HCT116 (cell line): ENCODE measurements at regions not wholly inside any gene's neighbourhood (a gene's known extent, or its start where the extent isn't known, plus 50 kb on each side); places are given as distances from the start of the nearest gene placed in this dataset.

Experiments used
- ATAC-seq: fragments of 200-7000 bp; cut with Tn5 transposase; 2 replicates; pipeline ENCODE4 v1.9.1; 2020; ENCODE audit warnings: mild to moderate bottlenecking, moderate library complexity
- BruUV-seq: library from RNA; stranded (reverse); fragments of 400-500 nt; replicated peaks from 2 replicates; lab custom pipeline; 2021; lab: Mats Ljungman, UMichigan
- CTCF ChIA-PET: fragments of 300-600 bp; sonication (Branson Sonifier 250); formaldehyde crosslinking; loops from one replicate; lab custom pipeline; 2021; ENCODE audit warnings: antibody characterized with exemption; lab: Charles Lee
- POLR2A ChIA-PET: fragments of 300-600, 350-600 bp; sonication (Branson Sonifier 250); formaldehyde crosslinking; loops from one replicate; lab custom pipeline; 2021; ENCODE audit warnings: antibody characterized with exemption; lab: Charles Lee
- RAD21 ChIA-PET, 2 experiments: fragments of 300-600 bp; sonication (Branson Sonifier 250); formaldehyde crosslinking; loops; one replicate each; lab custom pipeline; 2023; ENCODE audit warnings: low total read pairs in 2 of 2; ENCODE audit not compliant: uncharacterized antibody in 2 of 2, unreplicated experiment in 2 of 2, low non-redundant PET in 1 of 2; lab: Charles Lee
- DNase-seq: peaks from one replicate; pipeline ENCODE4 v3.0.0-alpha.2; 2010; ENCODE audit warnings: low read depth, low spot score
- H2AFZ ChIP-seq: fragments of 200-600 bp; shearing (Covaris generic), sonication (generic); 2 replicates; pipeline ENCODE4 v1.6.1; 2017; ENCODE audit warnings: low read depth, mixed run types, mixed read lengths, antibody characterized with exemption, low read length; ENCODE audit not compliant: poor library complexity, severe bottlenecking
- H3K27ac ChIP-seq: 2 replicates; pipeline ENCODE4 v1.5.1; 2012; ENCODE audit warnings: low read depth, low read length
- H3K27me3 ChIP-seq: fragments of 200-600 bp; sonication (generic); 2 replicates; pipeline ENCODE4 v1.6.1; 2016; ENCODE audit warnings: mixed run types, low read length, mixed read lengths; ENCODE audit not compliant: insufficient read depth
- H3K36me3 ChIP-seq, 2 experiments: fragments of 200-500 bp in 1 of 2; fragments of 200-600 bp in 1 of 2; sonication (Bioruptor generic) in 1 of 2; sonication (generic) in 1 of 2; 2 replicates each; pipeline versions ENCODE4 v1.5.1 to v1.6.1; 2014 to 2016; ENCODE audit warnings: low read length in 2 of 2, inconsistent platforms in 1 of 2, mixed read lengths in 1 of 2, mixed run types in 1 of 2; ENCODE audit not compliant: insufficient read depth in 2 of 2, control insufficient read depth in 1 of 2
- H3K4me1 ChIP-seq, 2 experiments: fragments of 200-600 bp in 1 of 2; sonication (generic) in 1 of 2; 2 replicates each; pipeline versions ENCODE4 v1.5.1 to v1.6.1; 2012 to 2017; ENCODE audit warnings: low read length in 2 of 2, inconsistent platforms in 1 of 2, mild to moderate bottlenecking in 1 of 2, mixed read lengths in 1 of 2, mixed run types in 1 of 2, moderate library complexity in 1 of 2; ENCODE audit not compliant: insufficient read depth in 2 of 2, control insufficient read depth in 1 of 2
- H3K4me2 ChIP-seq: fragments of 200-600 bp; sonication (generic); 2 replicates; pipeline ENCODE4 v1.6.1; 2017; ENCODE audit warnings: mixed run types, low read length, mixed read lengths
- H3K4me3 ChIP-seq, 2 experiments: fragments of 200-600 bp in 1 of 2; sonication (generic) in 1 of 2; replicated peaks in 1 of 2; 2 replicates each; pipeline ENCODE4 v1.5.1; 2011 to 2016; ENCODE audit warnings: low read length in 2 of 2, control low read depth in 1 of 2, low read depth in 1 of 2, mild to moderate bottlenecking in 1 of 2, mixed read lengths in 1 of 2, mixed run types in 1 of 2
- H3K79me2 ChIP-seq: fragments of 200-600 bp; sonication (generic); 2 replicates; pipeline ENCODE4 v1.6.1; 2017; ENCODE audit warnings: mild to moderate bottlenecking, mixed run types, low read length, moderate library complexity, mixed read lengths; ENCODE audit not compliant: insufficient read depth
- H3K9ac ChIP-seq: fragments of 200-600 bp; sonication (generic); 2 replicates; pipeline ENCODE4 v1.6.1; 2016; ENCODE audit warnings: low read length, mixed read lengths
- H3K9me2 ChIP-seq: fragments of 200-600 bp; sonication (generic), shearing (Covaris generic); 2 replicates; pipeline ENCODE4 v1.6.1; 2017; ENCODE audit warnings: mixed run types, mild to moderate bottlenecking, moderate library complexity; ENCODE audit not compliant: insufficient read depth
- H3K9me3 ChIP-seq, 2 experiments: fragments of 200-500 bp in 1 of 2; fragments of 200-600 bp in 1 of 2; sonication (Bioruptor generic) in 1 of 2; sonication (generic) in 1 of 2; 2 replicates each; pipeline ENCODE4 v1.6.1; 2014 to 2017; ENCODE audit warnings: low read length in 2 of 2, mixed read lengths in 2 of 2, inconsistent platforms in 1 of 2, low read depth in 1 of 2, mild to moderate bottlenecking in 1 of 2, mixed run types in 1 of 2, moderate library complexity in 1 of 2; ENCODE audit not compliant: control insufficient read depth in 1 of 2, insufficient read depth in 1 of 2
- H4K20me1 ChIP-seq: fragments of 200-600 bp; sonication (generic), shearing (Covaris generic); 2 replicates; pipeline ENCODE4 v1.6.1; 2017; ENCODE audit warnings: mixed run types, mild to moderate bottlenecking, moderate library complexity; ENCODE audit not compliant: insufficient read depth
- CBX3 ChIP-seq: IDR thresholded peaks from 2 replicates; pipeline ENCODE4 v1.6.1; 2012; ENCODE audit warnings: low read depth
- CEBPB ChIP-seq: IDR thresholded peaks from 2 replicates; pipeline ENCODE4 v1.6.1; 2012; ENCODE audit warnings: low read depth
- CTCF ChIP-seq, 3 experiments: fragments of 200-600 bp in 1 of 3; sonication (generic) in 1 of 3; IDR thresholded peaks in 2 of 3; conservative IDR thresholded peaks in 1 of 3; 2 replicates each; pipeline ENCODE4 v1.5.1; 2012 to 2017; ENCODE audit warnings: low read depth in 2 of 3, low read length in 2 of 3, antibody characterized with exemption in 1 of 3, borderline replicate concordance in 1 of 3, control low read depth in 1 of 3, mild to moderate bottlenecking in 1 of 3, mixed read lengths in 1 of 3, mixed run types in 1 of 3, moderate library complexity in 1 of 3; ENCODE audit not compliant: insufficient read depth in 1 of 3
- ELF1 ChIP-seq: IDR thresholded peaks from 2 replicates; pipeline ENCODE4 v1.6.1; 2012; ENCODE audit warnings: low read depth, borderline replicate concordance
- MAX ChIP-seq: IDR thresholded peaks from 2 replicates; pipeline ENCODE4 v1.6.1; 2012
- RAD21 ChIP-seq: IDR thresholded peaks from 2 replicates; pipeline ENCODE4 v1.6.1; 2012; ENCODE audit warnings: low read depth, mild to moderate bottlenecking
- SP1 ChIP-seq: IDR thresholded peaks from 2 replicates; pipeline ENCODE4 v1.6.1; 2012; ENCODE audit warnings: low read depth
- TCF7L2 ChIP-seq: IDR thresholded peaks from 2 replicates; pipeline ENCODE4 v1.7.0; 2011; ENCODE audit warnings: borderline replicate concordance, inconsistent platforms; ENCODE audit not compliant: insufficient read depth, insufficient read length; ENCODE audit errors: extremely low read depth
- YY1 ChIP-seq: IDR thresholded peaks from 2 replicates; pipeline ENCODE4 v1.6.1; 2011; ENCODE audit warnings: low read length, low read depth, moderate library complexity, mild to moderate bottlenecking; ENCODE audit not compliant: insufficient replicate concordance; ENCODE audit errors: extremely low read depth
- ZFX ChIP-seq: fragments of 450-650 bp; IDR thresholded peaks from 2 replicates; pipeline ENCODE4 v1.6.1; 2017
- ZNF274 ChIP-seq: fragments of 200-500 bp; sonication (Bioruptor generic); IDR thresholded peaks from 2 replicates; pipeline ENCODE4 v1.6.1; 2014; ENCODE audit warnings: mild to moderate bottlenecking, low read depth, low read length, inconsistent platforms
- intact Hi-C: fragments of 100-400 bp; cut with micrococcal nuclease; formaldehyde crosslinking; loops from 2 replicates; pipeline ENCODE4 v1.10.0; 2022

- no peak overlapping the region for H3K9ac ChIP-seq
- TF ChIP-seq RAD21, result no peak
- no peak for TF ChIP-seq ELF1
- no peak for TF ChIP-seq CEBPB
- no peak for TF ChIP-seq SP1
- TF ChIP-seq CBX3, result no peak
- BruUV-seq, result no TSS peak
- ChIA-PET CTCF (no interaction called here), POLR2A (no interaction called here), RAD21 (no interaction called here)
- no peak overlapping the region for H2AFZ ChIP-seq
- no peaks in the 10 kb centered on the region for H3K27me3 ChIP-seq
- H3K9me2 ChIP-seq, result no peaks in the 10 kb centered on the region
- no peak overlapping the region for H3K4me3 ChIP-seq
- H3K36me3 ChIP-seq, result no peaks in the 10 kb centered on the region
- no peaks in the 10 kb centered on the region for H3K79me2 ChIP-seq
- no peak overlapping the region for H3K27ac ChIP-seq
- no peak for ATAC-seq
- H4K20me1 ChIP-seq, result no peaks in the 10 kb centered on the region
- DNase-seq, result no peak
- intact Hi-C loops, result no loop called here
- H3K9me3 ChIP-seq, result peaks cover 0 to 19% of the 10 kb centered on the region in 2 experiments; a peak in 2 of 4 replicates
- H3K4me1 ChIP-seq, result no peaks in the 10 kb centered on the region
- no peak overlapping the region for H3K4me2 ChIP-seq
Observed at GRCh38 chr7:70881167-70881847, 250.6 kb upstream of the GALNT17 start.

- Histone ChIP-seq H3K9me2 (no peaks in the 10 kb centered on the region), H4K20me1 (no peaks in the 10 kb centered on the region), H3K27ac (no peak overlapping the region), H3K4me3 (no peak overlapping the region), H2AFZ (no peak overlapping the region), H3K4me1 (no peaks in the 10 kb centered on the region), H3K79me2 (no peaks in the 10 kb centered on the region), H3K4me2 (no peak overlapping the region), H3K9me3 (peaks cover 0 to 20% of the 10 kb centered on the region in 2 experiments; a peak in 2 of 4 replicates), H3K36me3 (no peaks in the 10 kb centered on the region), H3K27me3 (no peaks in the 10 kb centered on the region), H3K9ac (no peak overlapping the region)
- BruUV-seq, result no TSS peak
- TF ChIP-seq MAX, result no peak
- no peak for TF ChIP-seq ELF1
- TF ChIP-seq SP1, result no peak
- no peak for TF ChIP-seq CEBPB
- TF ChIP-seq CTCF (IDR thresholded peaks at IDR 0.05 in 2 of 3, conservative IDR thresholded peaks at IDR 0.05 in 1 of 3; ENCODE audit: borderline replicate concordance in 1 of 3, insufficient read depth in 1 of 3, low read depth in 2 of 3, low read length in 2 of 3), result no peak
- no peak for TF ChIP-seq TCF7L2
- TF ChIP-seq ZFX, result no peak
- TF ChIP-seq YY1, result no peak
- no peak for TF ChIP-seq ZNF274
- ATAC-seq (no peak), DNase-seq (no peak)
- intact Hi-C loops, result no loop called here
- RAD21 ChIA-PET, result no interaction called here
- CTCF ChIA-PET, result no interaction called here
- POLR2A ChIA-PET, result no interaction called here
Observed at GRCh38 chr7:70883750-70884439, 248.0 kb upstream of the GALNT17 start.
